HCT116 (cell line): ENCODE measurements at regions not wholly inside any gene's neighbourhood (a gene's known extent, or its start where the extent isn't known, plus 50 kb on each side); places are given as distances from the start of the nearest gene placed in this dataset.

Experiments used
- ATAC-seq: fragments of 200-7000 bp; cut with Tn5 transposase; 2 replicates; pipeline ENCODE4 v1.9.1; 2020; ENCODE audit warnings: mild to moderate bottlenecking, moderate library complexity
- BruUV-seq: library from RNA; stranded (reverse); fragments of 400-500 nt; replicated peaks from 2 replicates; lab custom pipeline; 2021; lab: Mats Ljungman, UMichigan
- CTCF ChIA-PET: fragments of 300-600 bp; sonication (Branson Sonifier 250); formaldehyde crosslinking; loops from one replicate; lab custom pipeline; 2021; ENCODE audit warnings: antibody characterized with exemption; lab: Charles Lee
- POLR2A ChIA-PET: fragments of 300-600, 350-600 bp; sonication (Branson Sonifier 250); formaldehyde crosslinking; loops from one replicate; lab custom pipeline; 2021; ENCODE audit warnings: antibody characterized with exemption; lab: Charles Lee
- RAD21 ChIA-PET, 2 experiments: fragments of 300-600 bp; sonication (Branson Sonifier 250); formaldehyde crosslinking; loops; one replicate each; lab custom pipeline; 2023; ENCODE audit warnings: low total read pairs in 2 of 2; ENCODE audit not compliant: uncharacterized antibody in 2 of 2, unreplicated experiment in 2 of 2, low non-redundant PET in 1 of 2; lab: Charles Lee
- DNase-seq: peaks from one replicate; pipeline ENCODE4 v3.0.0-alpha.2; 2010; ENCODE audit warnings: low read depth, low spot score
- H2AFZ ChIP-seq: fragments of 200-600 bp; shearing (Covaris generic), sonication (generic); 2 replicates; pipeline ENCODE4 v1.6.1; 2017; ENCODE audit warnings: low read depth, mixed run types, mixed read lengths, antibody characterized with exemption, low read length; ENCODE audit not compliant: poor library complexity, severe bottlenecking
- H3K27ac ChIP-seq: 2 replicates; pipeline ENCODE4 v1.5.1; 2012; ENCODE audit warnings: low read depth, low read length
- H3K27me3 ChIP-seq: fragments of 200-600 bp; sonication (generic); 2 replicates; pipeline ENCODE4 v1.6.1; 2016; ENCODE audit warnings: mixed run types, low read length, mixed read lengths; ENCODE audit not compliant: insufficient read depth
- H3K36me3 ChIP-seq, 2 experiments: fragments of 200-500 bp in 1 of 2; fragments of 200-600 bp in 1 of 2; sonication (Bioruptor generic) in 1 of 2; sonication (generic) in 1 of 2; 2 replicates each; pipeline versions ENCODE4 v1.5.1 to v1.6.1; 2014 to 2016; ENCODE audit warnings: low read length in 2 of 2, inconsistent platforms in 1 of 2, mixed read lengths in 1 of 2, mixed run types in 1 of 2; ENCODE audit not compliant: insufficient read depth in 2 of 2, control insufficient read depth in 1 of 2
- H3K4me1 ChIP-seq, 2 experiments: fragments of 200-600 bp in 1 of 2; sonication (generic) in 1 of 2; 2 replicates each; pipeline versions ENCODE4 v1.5.1 to v1.6.1; 2012 to 2017; ENCODE audit warnings: low read length in 2 of 2, inconsistent platforms in 1 of 2, mild to moderate bottlenecking in 1 of 2, mixed read lengths in 1 of 2, mixed run types in 1 of 2, moderate library complexity in 1 of 2; ENCODE audit not compliant: insufficient read depth in 2 of 2, control insufficient read depth in 1 of 2
- H3K4me2 ChIP-seq: fragments of 200-600 bp; sonication (generic); 2 replicates; pipeline ENCODE4 v1.6.1; 2017; ENCODE audit warnings: mixed run types, low read length, mixed read lengths
- H3K4me3 ChIP-seq, 2 experiments: fragments of 200-600 bp in 1 of 2; sonication (generic) in 1 of 2; replicated peaks in 1 of 2; 2 replicates each; pipeline ENCODE4 v1.5.1; 2011 to 2016; ENCODE audit warnings: low read length in 2 of 2, control low read depth in 1 of 2, low read depth in 1 of 2, mild to moderate bottlenecking in 1 of 2, mixed read lengths in 1 of 2, mixed run types in 1 of 2
- H3K79me2 ChIP-seq: fragments of 200-600 bp; sonication (generic); 2 replicates; pipeline ENCODE4 v1.6.1; 2017; ENCODE audit warnings: mild to moderate bottlenecking, mixed run types, low read length, moderate library complexity, mixed read lengths; ENCODE audit not compliant: insufficient read depth
- H3K9ac ChIP-seq: fragments of 200-600 bp; sonication (generic); 2 replicates; pipeline ENCODE4 v1.6.1; 2016; ENCODE audit warnings: low read length, mixed read lengths
- H3K9me2 ChIP-seq: fragments of 200-600 bp; sonication (generic), shearing (Covaris generic); 2 replicates; pipeline ENCODE4 v1.6.1; 2017; ENCODE audit warnings: mixed run types, mild to moderate bottlenecking, moderate library complexity; ENCODE audit not compliant: insufficient read depth
- H3K9me3 ChIP-seq, 2 experiments: fragments of 200-500 bp in 1 of 2; fragments of 200-600 bp in 1 of 2; sonication (Bioruptor generic) in 1 of 2; sonication (generic) in 1 of 2; 2 replicates each; pipeline ENCODE4 v1.6.1; 2014 to 2017; ENCODE audit warnings: low read length in 2 of 2, mixed read lengths in 2 of 2, inconsistent platforms in 1 of 2, low read depth in 1 of 2, mild to moderate bottlenecking in 1 of 2, mixed run types in 1 of 2, moderate library complexity in 1 of 2; ENCODE audit not compliant: control insufficient read depth in 1 of 2, insufficient read depth in 1 of 2
- H4K20me1 ChIP-seq: fragments of 200-600 bp; sonication (generic), shearing (Covaris generic); 2 replicates; pipeline ENCODE4 v1.6.1; 2017; ENCODE audit warnings: mixed run types, mild to moderate bottlenecking, moderate library complexity; ENCODE audit not compliant: insufficient read depth
- CBX3 ChIP-seq: IDR thresholded peaks from 2 replicates; pipeline ENCODE4 v1.6.1; 2012; ENCODE audit warnings: low read depth
- CEBPB ChIP-seq: IDR thresholded peaks from 2 replicates; pipeline ENCODE4 v1.6.1; 2012; ENCODE audit warnings: low read depth
- EGR1 ChIP-seq: IDR thresholded peaks from 2 replicates; pipeline ENCODE4 v1.6.1; 2012; ENCODE audit warnings: low read depth
- ELF1 ChIP-seq: IDR thresholded peaks from 2 replicates; pipeline ENCODE4 v1.6.1; 2012; ENCODE audit warnings: low read depth, borderline replicate concordance
- EZH2phosphoT487 ChIP-seq: fragments of 200-600 bp; IDR thresholded peaks from 2 replicates; pipeline ENCODE4 v1.6.1; 2018; ENCODE audit warnings: antibody characterized with exemption, borderline replicate concordance
- FOSL1 ChIP-seq: IDR thresholded peaks from 2 replicates; pipeline ENCODE4 v1.6.1; 2012; ENCODE audit warnings: low read depth
- JUND ChIP-seq: IDR thresholded peaks from 2 replicates; pipeline ENCODE4 v1.6.1; 2012
- POLR2AphosphoS5 ChIP-seq: IDR thresholded peaks from 2 replicates; pipeline ENCODE4 v1.6.1; 2011; ENCODE audit warnings: mild to moderate bottlenecking, low read depth, low read length, moderate library complexity
- RAD21 ChIP-seq: IDR thresholded peaks from 2 replicates; pipeline ENCODE4 v1.6.1; 2012; ENCODE audit warnings: low read depth, mild to moderate bottlenecking
- SIN3A ChIP-seq: IDR thresholded peaks from 2 replicates; pipeline ENCODE4 v1.6.1; 2012; ENCODE audit warnings: low read depth
- SRF ChIP-seq: IDR thresholded peaks from 2 replicates; pipeline ENCODE4 v1.6.1; 2012; ENCODE audit warnings: low read depth
- TCF7L2 ChIP-seq: IDR thresholded peaks from 2 replicates; pipeline ENCODE4 v1.7.0; 2011; ENCODE audit warnings: borderline replicate concordance, inconsistent platforms; ENCODE audit not compliant: insufficient read depth, insufficient read length; ENCODE audit errors: extremely low read depth
- YY1 ChIP-seq: IDR thresholded peaks from 2 replicates; pipeline ENCODE4 v1.6.1; 2011; ENCODE audit warnings: low read length, low read depth, moderate library complexity, mild to moderate bottlenecking; ENCODE audit not compliant: insufficient replicate concordance; ENCODE audit errors: extremely low read depth
- ZNF274 ChIP-seq: fragments of 200-500 bp; sonication (Bioruptor generic); IDR thresholded peaks from 2 replicates; pipeline ENCODE4 v1.6.1; 2014; ENCODE audit warnings: mild to moderate bottlenecking, low read depth, low read length, inconsistent platforms
- intact Hi-C: fragments of 100-400 bp; cut with micrococcal nuclease; formaldehyde crosslinking; loops from 2 replicates; pipeline ENCODE4 v1.10.0; 2022
- TF ChIP-seq, protein P1 (sequence below): IDR thresholded peaks from 2 replicates; pipeline ENCODE4 v1.6.1; 2012
- TF ChIP-seq, protein P2 (sequence below): IDR thresholded peaks from 2 replicates; pipeline ENCODE4 v1.6.1; 2012
- TF ChIP-seq, protein P3 (sequence below): IDR thresholded peaks from 2 replicates; pipeline ENCODE4 v1.6.1; 2012; ENCODE audit warnings: low read depth
- TF ChIP-seq, protein P4 (sequence below): IDR thresholded peaks from 2 replicates; pipeline ENCODE4 v1.6.1; 2011; ENCODE audit warnings: mild to moderate bottlenecking, low read length, moderate library complexity; ENCODE audit not compliant: insufficient replicate concordance; ENCODE audit errors: extremely low read depth

DNA sequence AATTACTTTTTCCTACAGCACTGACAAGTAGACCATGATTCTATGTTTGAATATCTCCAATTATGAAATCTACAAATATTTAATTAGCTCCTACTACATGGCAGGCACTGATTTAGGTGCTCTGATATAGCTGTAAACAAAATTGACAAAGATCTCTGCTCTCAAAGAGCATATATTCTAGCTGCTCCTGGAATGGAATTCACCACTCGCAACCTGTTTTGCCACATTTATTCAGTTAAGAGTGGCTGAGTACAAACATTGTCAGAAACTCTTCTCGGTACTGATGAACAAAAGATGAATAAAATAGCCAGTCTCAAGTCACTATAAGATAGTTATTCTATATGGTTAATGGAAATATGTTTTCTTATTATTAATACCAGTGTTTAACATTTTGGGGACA is 114.2 kb upstream of the PDE4D start:
- no peak overlapping the region for H2AFZ ChIP-seq
- H4K20me1 ChIP-seq, result no peaks in the 10 kb centered on the region
- no peak overlapping the region for H3K27ac ChIP-seq
- H3K4me1 ChIP-seq, result no peaks in the 10 kb centered on the region
- no peak overlapping the region for H3K4me2 ChIP-seq
- RAD21 ChIA-PET, result no interaction called here
- H3K9ac ChIP-seq, result no peak overlapping the region
- H3K9me2 ChIP-seq, result no peaks in the 10 kb centered on the region
- no TSS peak for BruUV-seq
- intact Hi-C loops, result no loop called here
- ATAC-seq (no peak), DNase-seq (no peak)
- H3K27me3 ChIP-seq, result no peaks in the 10 kb centered on the region
- no peaks in the 10 kb centered on the region for H3K36me3 ChIP-seq
- TF ChIP-seq, protein P1, sequence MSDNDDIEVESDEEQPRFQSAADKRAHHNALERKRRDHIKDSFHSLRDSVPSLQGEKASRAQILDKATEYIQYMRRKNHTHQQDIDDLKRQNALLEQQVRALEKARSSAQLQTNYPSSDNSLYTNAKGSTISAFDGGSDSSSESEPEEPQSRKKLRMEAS, result no peak
- TF ChIP-seq EGR1 (no peak), EZH2phosphoT487 (no peak), CBX3 (no peak), JUND (no peak), CEBPB (no peak), RAD21 (no peak), ZNF274 (no peak), FOSL1 (no peak), SIN3A (no peak), POLR2AphosphoS5 (no peak), SRF (no peak), ELF1 (no peak), YY1 (no peak), TCF7L2 (no peak)
- TF ChIP-seq, protein P2, sequence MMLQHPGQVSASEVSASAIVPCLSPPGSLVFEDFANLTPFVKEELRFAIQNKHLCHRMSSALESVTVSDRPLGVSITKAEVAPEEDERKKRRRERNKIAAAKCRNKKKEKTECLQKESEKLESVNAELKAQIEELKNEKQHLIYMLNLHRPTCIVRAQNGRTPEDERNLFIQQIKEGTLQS, result no peak
- TF ChIP-seq, protein P3, sequence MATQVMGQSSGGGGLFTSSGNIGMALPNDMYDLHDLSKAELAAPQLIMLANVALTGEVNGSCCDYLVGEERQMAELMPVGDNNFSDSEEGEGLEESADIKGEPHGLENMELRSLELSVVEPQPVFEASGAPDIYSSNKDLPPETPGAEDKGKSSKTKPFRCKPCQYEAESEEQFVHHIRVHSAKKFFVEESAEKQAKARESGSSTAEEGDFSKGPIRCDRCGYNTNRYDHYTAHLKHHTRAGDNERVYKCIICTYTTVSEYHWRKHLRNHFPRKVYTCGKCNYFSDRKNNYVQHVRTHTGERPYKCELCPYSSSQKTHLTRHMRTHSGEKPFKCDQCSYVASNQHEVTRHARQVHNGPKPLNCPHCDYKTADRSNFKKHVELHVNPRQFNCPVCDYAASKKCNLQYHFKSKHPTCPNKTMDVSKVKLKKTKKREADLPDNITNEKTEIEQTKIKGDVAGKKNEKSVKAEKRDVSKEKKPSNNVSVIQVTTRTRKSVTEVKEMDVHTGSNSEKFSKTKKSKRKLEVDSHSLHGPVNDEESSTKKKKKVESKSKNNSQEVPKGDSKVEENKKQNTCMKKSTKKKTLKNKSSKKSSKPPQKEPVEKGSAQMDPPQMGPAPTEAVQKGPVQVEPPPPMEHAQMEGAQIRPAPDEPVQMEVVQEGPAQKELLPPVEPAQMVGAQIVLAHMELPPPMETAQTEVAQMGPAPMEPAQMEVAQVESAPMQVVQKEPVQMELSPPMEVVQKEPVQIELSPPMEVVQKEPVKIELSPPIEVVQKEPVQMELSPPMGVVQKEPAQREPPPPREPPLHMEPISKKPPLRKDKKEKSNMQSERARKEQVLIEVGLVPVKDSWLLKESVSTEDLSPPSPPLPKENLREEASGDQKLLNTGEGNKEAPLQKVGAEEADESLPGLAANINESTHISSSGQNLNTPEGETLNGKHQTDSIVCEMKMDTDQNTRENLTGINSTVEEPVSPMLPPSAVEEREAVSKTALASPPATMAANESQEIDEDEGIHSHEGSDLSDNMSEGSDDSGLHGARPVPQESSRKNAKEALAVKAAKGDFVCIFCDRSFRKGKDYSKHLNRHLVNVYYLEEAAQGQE, result no peak
- TF ChIP-seq, protein P4, sequence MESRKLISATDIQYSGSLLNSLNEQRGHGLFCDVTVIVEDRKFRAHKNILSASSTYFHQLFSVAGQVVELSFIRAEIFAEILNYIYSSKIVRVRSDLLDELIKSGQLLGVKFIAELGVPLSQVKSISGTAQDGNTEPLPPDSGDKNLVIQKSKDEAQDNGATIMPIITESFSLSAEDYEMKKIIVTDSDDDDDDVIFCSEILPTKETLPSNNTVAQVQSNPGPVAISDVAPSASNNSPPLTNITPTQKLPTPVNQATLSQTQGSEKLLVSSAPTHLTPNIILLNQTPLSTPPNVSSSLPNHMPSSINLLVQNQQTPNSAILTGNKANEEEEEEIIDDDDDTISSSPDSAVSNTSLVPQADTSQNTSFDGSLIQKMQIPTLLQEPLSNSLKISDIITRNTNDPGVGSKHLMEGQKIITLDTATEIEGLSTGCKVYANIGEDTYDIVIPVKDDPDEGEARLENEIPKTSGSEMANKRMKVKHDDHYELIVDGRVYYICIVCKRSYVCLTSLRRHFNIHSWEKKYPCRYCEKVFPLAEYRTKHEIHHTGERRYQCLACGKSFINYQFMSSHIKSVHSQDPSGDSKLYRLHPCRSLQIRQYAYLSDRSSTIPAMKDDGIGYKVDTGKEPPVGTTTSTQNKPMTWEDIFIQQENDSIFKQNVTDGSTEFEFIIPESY, result no peak
- H3K4me3 ChIP-seq, result no peak overlapping the region
- POLR2A ChIA-PET, result no interaction called here
- H3K79me2 ChIP-seq, result no peaks in the 10 kb centered on the region
- CTCF ChIA-PET, result no interaction called here
- no peaks in the 10 kb centered on the region; a peak in 1 of 4 replicates for H3K9me3 ChIP-seq
